ENCODE measurements at regions not wholly inside any gene's neighbourhood (a gene's known extent, or its start where the extent isn't known, plus 50 kb on each side); places are given as distances from the start of the nearest gene placed in this dataset.

DNA sequence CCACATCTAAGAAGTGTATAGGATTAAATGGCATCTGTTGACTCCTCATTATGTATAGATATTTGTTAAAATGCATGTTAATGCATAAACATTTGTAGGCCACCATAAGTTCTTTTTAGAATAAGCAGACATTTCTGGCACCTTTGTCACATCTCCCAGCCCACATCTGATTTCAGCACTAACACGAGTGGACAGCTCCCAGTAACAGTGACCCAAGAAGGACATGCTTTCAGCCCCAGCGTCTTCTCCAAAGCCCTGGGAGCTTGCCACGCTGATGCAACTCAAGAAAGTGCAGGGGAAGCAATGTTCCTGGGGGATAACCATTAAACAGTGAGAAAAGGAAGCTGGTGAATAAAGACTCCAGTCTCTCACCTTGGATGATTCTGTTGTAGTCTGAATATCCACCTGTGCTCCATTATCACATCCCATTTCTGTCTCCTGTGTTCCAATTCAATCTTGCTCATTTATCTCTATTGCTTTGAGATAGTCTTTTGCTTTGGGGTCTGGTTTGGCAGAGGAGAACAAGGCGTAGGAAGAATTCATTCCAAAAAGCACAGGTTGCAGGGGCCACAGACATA lies 182.6 kb upstream of the THSD7B start:
- DNase-seq (ENCODE audit: low read depth in 4 of 4, low spot score in 1 of 4) = no peak

GRCh38 chr2:136572335-136572734 lies 193.0 kb upstream of the THSD7B start:
- DNase-seq (ENCODE audit: low read depth in 4 of 4, low spot score in 1 of 4) = no peak

DNA sequence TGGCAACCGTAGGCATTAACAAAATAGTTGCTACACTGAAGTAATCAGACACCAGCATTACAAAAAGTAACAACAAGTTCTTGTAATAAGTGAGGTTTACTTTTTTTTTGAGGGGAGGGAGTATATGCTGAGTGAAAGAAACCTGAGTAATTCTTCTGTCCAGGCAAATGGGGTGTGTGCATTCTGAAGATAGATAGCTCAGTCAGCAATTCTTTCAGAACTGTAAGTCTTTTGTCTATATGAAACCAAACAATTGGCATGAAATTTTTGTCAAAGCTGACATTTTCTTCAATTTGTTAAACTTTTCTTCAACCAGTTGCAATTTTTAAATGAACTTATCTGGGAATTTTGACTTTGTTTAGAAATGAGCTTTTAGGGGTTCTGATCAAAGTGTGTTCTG lies 208.1 kb upstream of the THSD7B start:
- no peak for DNase-seq (ENCODE audit: low read depth in 4 of 4, low spot score in 1 of 4)

GRCh38 chr2:136550181-136550580 lies 215.2 kb upstream of the THSD7B start:
- no peak for DNase-seq (ENCODE audit: low read depth in 4 of 4, low spot score in 1 of 4)

GRCh38 chr2:136539355-136539754 lies 226.0 kb upstream of the THSD7B start:
- no peak for DNase-seq (ENCODE audit: low read depth in 4 of 4, low spot score in 1 of 4)

DNA sequence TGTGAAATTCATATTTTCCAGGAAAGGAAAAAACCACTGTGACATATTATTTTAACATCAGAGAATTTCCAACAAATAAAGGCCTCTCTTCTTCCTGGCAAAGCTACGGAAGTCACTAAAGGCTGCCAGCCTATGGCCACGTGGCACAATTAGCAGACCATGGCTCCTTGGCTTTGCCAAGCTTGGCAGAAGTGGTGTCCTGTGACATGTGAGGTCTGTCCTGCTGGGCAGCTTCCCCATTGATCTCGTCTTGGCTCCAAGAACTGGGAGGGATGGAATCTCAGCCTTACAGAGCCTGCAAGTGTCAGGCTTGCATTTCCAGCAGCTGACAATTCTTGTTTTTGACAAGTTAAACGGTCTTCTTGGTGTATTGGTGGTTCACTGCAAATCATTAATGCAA lies 226.9 kb upstream of the THSD7B start:
- no peak for DNase-seq (ENCODE audit: low read depth in 4 of 4, low spot score in 1 of 4)

GRCh38 chr2:136534811-136535210 lies 230.5 kb upstream of the THSD7B start:
- no peak for DNase-seq (ENCODE audit: low read depth in 4 of 4, low spot score in 1 of 4)

DNA sequence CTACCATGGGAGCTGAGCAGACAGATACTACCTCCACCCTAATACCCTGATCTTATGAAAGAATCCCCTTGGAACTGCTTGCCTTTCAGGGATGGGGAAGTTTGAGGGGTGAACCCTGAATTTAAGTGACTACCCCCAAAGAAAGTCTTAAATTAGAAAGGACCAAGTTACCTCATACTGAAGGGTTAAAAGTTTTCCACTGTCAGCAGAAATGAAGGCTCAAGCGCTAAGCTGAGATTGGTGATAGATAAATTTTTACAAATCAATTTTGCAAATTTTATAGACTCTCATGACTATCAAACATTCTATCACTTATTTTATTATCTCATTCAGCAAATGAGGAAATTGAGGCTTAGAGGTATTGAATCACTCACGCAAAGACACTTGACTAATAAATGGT lies 233.2 kb upstream of the THSD7B start:
- DNase-seq (ENCODE audit: low read depth in 4 of 4, low spot score in 1 of 4) = no peak

- no peak for DNase-seq (ENCODE audit: low read depth in 4 of 4, low spot score in 1 of 4)
These were observed 233.6 kb upstream of the THSD7B start for GRCh38 chr2:136531731-136532130.

DNA sequence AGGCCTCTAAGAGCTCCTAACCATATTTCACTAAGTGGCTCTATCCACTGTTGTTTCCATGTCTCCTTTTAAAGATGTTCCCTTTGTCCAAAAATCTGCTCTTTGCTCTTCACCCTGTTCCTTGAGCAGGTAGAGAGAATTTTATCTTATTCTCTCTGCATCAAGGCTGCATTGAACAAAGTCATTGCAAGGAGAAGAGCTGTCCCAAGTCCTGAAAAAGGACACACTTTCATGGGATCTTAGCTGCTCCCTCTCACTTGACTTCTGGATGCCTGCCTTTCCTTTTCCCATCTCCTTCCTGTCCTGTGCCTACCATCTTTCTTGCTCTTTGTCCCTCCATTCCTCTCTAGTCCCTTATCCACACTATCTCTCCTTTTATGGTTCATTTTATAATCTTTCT lies 235.2 kb upstream of the THSD7B start:
- no peak for DNase-seq (ENCODE audit: low read depth in 4 of 4, low spot score in 1 of 4)

- DNase-seq (ENCODE audit: low read depth in 4 of 4, low spot score in 1 of 4) = no peak
These were observed 237.8 kb upstream of the THSD7B start for GRCh38 chr2:136527560-136527959.

- DNase-seq (ENCODE audit: low read depth in 4 of 4, low spot score in 1 of 4) = no peak
These were observed 242.6 kb upstream of the THSD7B start for GRCh38 chr2:136522724-136523123.

GRCh38 chr2:136517716-136518115 lies 247.6 kb upstream of the THSD7B start:
- DNase-seq (ENCODE audit: low read depth in 4 of 4, low spot score in 1 of 4) = no peak

DNA sequence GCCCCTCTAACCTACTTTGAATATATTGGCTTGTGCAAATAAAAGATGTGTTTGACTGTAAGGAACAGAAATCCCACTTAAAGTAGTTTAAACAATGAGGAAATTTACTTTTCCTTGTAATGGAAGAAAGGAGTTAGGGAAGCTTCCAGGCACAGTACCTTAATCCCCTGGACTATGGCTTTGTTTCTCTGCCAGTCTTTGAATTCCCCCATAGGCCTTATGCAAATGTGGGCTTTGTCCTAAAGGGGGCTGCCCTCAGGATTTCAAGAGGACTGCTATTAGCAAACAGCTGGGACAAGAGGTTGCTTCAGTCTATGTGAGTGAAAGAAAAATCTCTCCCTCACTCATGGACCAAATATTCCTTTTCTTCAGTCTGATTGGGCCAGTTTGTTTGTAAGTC lies 255.1 kb upstream of the THSD7B start:
- no peak for DNase-seq (ENCODE audit: low read depth in 4 of 4, low spot score in 1 of 4)

DNA sequence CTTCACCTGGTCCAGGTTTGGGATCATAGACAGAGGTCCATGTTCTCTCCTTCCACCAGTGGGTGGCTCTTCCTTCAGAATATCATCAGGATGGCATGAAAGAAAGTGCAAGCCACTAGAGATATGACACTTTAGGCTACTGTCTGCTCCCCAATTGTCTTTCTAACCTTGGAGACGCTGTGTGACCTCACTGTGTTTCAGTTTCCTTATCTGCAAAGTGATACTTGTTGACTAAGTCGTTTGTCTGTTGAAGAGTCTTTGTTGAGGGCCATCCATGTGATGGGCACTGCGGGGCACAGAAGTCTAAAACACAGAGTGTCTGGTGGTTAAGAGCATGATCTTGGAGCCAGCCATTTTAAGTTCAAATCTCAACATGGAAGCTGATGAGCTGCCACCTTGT lies 259.9 kb upstream of the THSD7B start:
- no peak for DNase-seq (ENCODE audit: low read depth in 4 of 4, low spot score in 1 of 4)

- DNase-seq (ENCODE audit: low read depth in 4 of 4, low spot score in 1 of 4) = no peak
These were observed 262.7 kb upstream of the THSD7B start for GRCh38 chr2:136502660-136503059.

- no peak for DNase-seq (ENCODE audit: low read depth in 4 of 4, low spot score in 1 of 4)
These were observed 267.6 kb upstream of the THSD7B start for GRCh38 chr2:136497709-136498108.

GRCh38 chr2:136496966-136497365 lies 268.4 kb upstream of the THSD7B start:
- no peak for DNase-seq (ENCODE audit: low read depth in 4 of 4, low spot score in 1 of 4)

GRCh38 chr2:136495636-136496035 lies 269.7 kb upstream of the THSD7B start:
- DNase-seq (ENCODE audit: low read depth in 4 of 4, low spot score in 1 of 4) = no peak

- no peak for DNase-seq (ENCODE audit: low read depth in 4 of 4, low spot score in 1 of 4)
These were observed 272.4 kb upstream of the THSD7B start for GRCh38 chr2:136492901-136493300.

- DNase-seq (ENCODE audit: low read depth in 4 of 4, low spot score in 1 of 4) = no peak
These were observed 275.2 kb upstream of the THSD7B start for GRCh38 chr2:136490100-136490499.

GRCh38 chr2:136487421-136487820 lies 277.9 kb upstream of the THSD7B start:
- no peak for DNase-seq (ENCODE audit: low read depth in 4 of 4, low spot score in 1 of 4)

DNA sequence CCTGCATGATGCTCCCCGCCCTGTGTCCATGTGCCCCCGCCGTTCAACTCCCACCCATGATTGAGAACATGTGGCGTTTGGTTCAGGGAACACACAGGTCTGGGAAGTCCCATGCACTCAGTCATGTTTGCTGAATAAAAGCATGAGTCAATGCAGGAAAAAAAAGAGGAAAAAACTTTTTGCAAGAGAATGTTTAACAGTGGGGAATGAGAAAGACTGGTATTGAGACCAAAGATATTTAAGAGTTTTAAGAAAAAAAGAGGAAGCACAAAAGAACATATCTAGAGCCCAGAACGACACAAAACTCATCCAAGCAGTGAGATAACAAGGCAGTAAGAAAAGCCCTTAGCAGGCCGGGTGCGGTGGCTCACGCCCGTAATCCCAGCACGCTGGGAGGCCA lies 279.2 kb upstream of the THSD7B start:
- DNase-seq (ENCODE audit: low read depth in 4 of 4, low spot score in 1 of 4) = no peak

DNA sequence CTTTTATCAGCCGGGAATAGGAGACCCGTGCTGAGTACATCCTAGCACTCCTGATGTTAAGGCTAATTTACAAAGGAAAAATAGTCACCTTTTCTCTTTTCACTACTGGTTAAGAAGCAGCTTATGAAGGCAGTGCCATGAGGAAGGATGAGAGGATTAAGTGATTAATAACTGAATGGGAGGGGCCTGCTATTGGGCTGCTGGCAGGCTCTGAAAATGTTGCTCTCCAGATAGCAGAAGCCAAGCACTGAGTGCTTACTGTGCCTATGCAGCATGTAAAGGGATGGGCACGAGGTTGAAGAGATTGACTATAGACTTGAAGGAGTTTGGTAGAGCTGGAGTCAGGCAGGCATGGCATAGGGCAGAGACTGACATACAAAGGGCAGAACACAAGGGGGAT lies 282.4 kb upstream of the THSD7B start:
- DNase-seq (ENCODE audit: low read depth in 4 of 4, low spot score in 1 of 4) = no peak
